ENCODE measurements at regions not wholly inside any gene's neighbourhood (a gene's known extent, or its start where the extent isn't known, plus 50 kb on each side); places are given as distances from the start of the nearest gene placed in this dataset.
"Not testable (repeated sequence)": the region's sequence is repeated elsewhere in the genome, so short reads cannot be mapped to it uniquely, and the experiment has no call there.

DNA sequence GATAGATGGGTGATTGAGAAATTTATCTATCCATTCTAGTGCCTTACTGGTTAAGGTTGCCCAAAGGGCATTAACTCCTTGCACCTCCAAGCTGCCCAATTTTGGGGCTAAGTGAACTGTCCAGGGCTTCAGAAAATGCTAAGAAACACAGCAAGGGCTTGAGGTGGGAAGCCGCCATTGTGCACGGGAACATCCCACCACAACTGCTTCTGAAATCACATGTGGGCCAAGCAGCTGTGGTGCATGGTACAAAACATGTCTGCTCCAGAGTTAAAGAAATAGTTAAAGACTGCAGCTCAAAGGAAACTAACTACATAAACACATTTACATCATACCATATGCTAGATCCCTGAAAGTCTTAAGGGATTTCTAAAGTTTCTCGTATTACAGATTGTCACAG is 144.3 kb upstream of the NDST3 start:
- no peak overlapping the region for H3K4me3 ChIP-seq
- H3K27ac ChIP-seq, result no peak overlapping the region
- H3K36me3 ChIP-seq, result no peaks in the 10 kb centered on the region
- no peaks in the 10 kb centered on the region for H3K9me3 ChIP-seq (replicated peaks)
- no peak for DNase-seq (ENCODE audit: low read depth in 1 of 2, low spot score in 2 of 2)
- H3K4me1 ChIP-seq (replicated peaks), result no peaks in the 10 kb centered on the region
- H3K27me3 ChIP-seq (replicated peaks), result no peaks in the 10 kb centered on the region

GRCh38 chr4:117893207-117893606 is 141.1 kb upstream of the NDST3 start:
- Histone ChIP-seq H3K4me1 (replicated peaks) (no peaks in the 10 kb centered on the region), H3K9me3 (replicated peaks) (no peaks in the 10 kb centered on the region), H3K27me3 (replicated peaks) (no peaks in the 10 kb centered on the region), H3K36me3 (no peaks in the 10 kb centered on the region), H3K4me3 (no peak overlapping the region), H3K27ac (no peak overlapping the region)
- no peak for DNase-seq (ENCODE audit: low read depth in 1 of 2, low spot score in 2 of 2)

- Histone ChIP-seq H3K27me3 (replicated peaks) (no peaks in the 10 kb centered on the region), H3K36me3 (no peaks in the 10 kb centered on the region), H3K27ac (no peak overlapping the region), H3K4me1 (replicated peaks) (no peaks in the 10 kb centered on the region), H3K9me3 (replicated peaks) (no peaks in the 10 kb centered on the region), H3K4me3 (no peak overlapping the region)
- DNase-seq (ENCODE audit: low read depth in 1 of 2, low spot score in 2 of 2), result no peak
Measured at GRCh38 chr4:117898496-117898895, 135.8 kb upstream of the NDST3 start.

DNA sequence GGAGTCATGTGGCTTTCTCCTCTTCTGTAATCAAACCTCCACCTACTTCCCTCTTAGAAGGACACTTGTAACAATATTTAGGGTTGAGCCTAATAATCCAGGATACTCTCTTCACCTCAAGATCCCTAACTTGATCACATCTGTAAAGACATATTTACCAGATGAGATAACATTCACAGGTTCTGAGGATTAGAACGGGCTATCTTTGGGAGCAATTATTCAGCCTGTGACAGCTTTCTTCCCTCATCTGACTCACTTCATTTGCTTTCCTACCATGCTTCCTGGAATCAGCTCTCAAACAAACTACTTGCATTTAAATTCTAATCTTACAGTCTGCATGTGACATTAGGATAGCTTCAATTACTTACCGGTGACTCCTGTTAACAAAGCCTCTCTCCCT is 133.5 kb upstream of the NDST3 start:
- Histone ChIP-seq H3K27ac (no peak overlapping the region), H3K4me1 (replicated peaks) (no peaks in the 10 kb centered on the region), H3K36me3 (no peaks in the 10 kb centered on the region), H3K4me3 (no peak overlapping the region), H3K9me3 (replicated peaks) (no peaks in the 10 kb centered on the region), H3K27me3 (replicated peaks) (no peaks in the 10 kb centered on the region)
- DNase-seq (ENCODE audit: low read depth in 1 of 2, low spot score in 2 of 2), result no peak

- H3K27me3 ChIP-seq (replicated peaks), result no peaks in the 10 kb centered on the region
- H3K36me3 ChIP-seq, result no peaks in the 10 kb centered on the region
- no peak overlapping the region for H3K27ac ChIP-seq
- no peak for DNase-seq (ENCODE audit: low read depth in 1 of 2, low spot score in 2 of 2)
- H3K9me3 ChIP-seq (replicated peaks), result no peaks in the 10 kb centered on the region
- H3K4me1 ChIP-seq (replicated peaks), result no peaks in the 10 kb centered on the region
- H3K4me3 ChIP-seq, result no peak overlapping the region
Measured at GRCh38 chr4:117907646-117908045, 126.6 kb upstream of the NDST3 start.

DNA sequence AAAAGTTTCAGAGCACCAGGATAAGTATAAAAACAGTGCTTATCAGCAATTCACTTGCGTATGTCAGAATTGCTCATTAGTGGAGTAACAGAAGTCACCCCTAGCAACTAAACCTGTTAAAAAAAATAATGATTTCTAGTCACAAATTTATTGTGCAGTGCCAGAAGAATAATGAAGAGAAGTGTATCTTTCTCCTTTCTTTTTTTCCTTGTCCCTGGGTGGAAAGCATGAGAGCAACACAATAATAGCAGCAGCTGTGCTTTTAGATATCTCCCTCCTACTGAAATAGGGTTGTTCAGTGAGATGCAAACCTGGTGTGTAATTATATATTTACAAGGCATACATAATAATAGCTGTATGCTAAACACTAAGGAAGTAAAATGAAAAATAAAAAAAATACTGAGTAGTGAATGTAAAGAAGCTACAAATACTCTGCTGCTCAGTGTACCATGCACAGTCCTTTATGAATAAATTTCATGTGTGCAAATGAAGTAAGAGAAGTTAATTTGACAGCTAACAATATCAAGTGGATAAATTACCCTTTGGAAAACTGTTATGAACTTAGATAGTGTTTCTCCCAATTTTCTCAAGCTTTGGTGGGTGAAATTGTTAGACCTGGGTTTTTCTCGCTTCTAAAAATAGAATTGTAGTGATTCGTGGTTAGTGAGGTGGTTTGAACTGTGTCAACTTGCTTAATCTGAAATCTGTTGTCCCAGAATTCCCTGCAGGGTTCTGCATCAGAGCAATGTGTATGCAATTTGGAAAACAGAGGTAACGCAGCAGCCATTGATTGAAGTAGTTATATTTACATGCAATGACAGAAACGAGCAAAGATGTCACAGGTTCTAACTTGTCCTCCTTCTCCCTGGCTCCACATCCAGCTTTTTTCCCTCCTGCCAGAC is 125.7 kb upstream of the NDST3 start:
- H3K27ac ChIP-seq, result no peak overlapping the region
- H3K9me3 ChIP-seq (replicated peaks), result no peaks in the 10 kb centered on the region
- no peak overlapping the region for H3K4me3 ChIP-seq

DNA sequence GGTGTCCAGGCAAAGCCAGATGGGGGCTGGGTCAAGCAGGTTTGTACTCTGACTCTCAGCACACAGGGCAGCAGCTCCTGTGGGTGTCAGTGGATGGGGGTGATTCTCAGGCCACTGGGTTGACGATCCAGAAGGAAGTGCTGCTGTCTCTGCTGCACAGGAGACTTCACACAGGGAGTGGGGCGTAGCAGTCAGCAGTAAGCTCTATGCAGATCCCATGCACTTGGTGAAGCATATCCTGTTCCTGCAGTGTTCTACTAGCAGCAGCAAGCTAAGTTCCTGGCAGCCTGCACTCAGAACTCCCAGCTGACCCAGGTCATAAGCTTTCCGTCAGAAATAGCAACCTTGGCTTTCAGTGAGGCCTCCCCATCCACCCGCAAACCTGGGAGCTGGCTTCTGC is 117.6 kb upstream of the NDST3 start:
- Histone ChIP-seq H3K9me3 (replicated peaks) (no peaks in the 10 kb centered on the region), H3K27ac (no peak overlapping the region), H3K36me3 (no peaks in the 10 kb centered on the region), H3K4me3 (no peak overlapping the region), H3K4me1 (replicated peaks) (no peaks in the 10 kb centered on the region), H3K27me3 (replicated peaks) (no peaks in the 10 kb centered on the region)
- no peak for DNase-seq (ENCODE audit: low read depth in 1 of 2, low spot score in 2 of 2)

More for the DNA sequence above, 125.7 kb upstream of the NDST3 start:
- no peaks in the 10 kb centered on the region for H3K4me1 ChIP-seq (replicated peaks)
- no peaks in the 10 kb centered on the region for H3K27me3 ChIP-seq (replicated peaks)
- no peak for DNase-seq (ENCODE audit: low read depth in 1 of 2, low spot score in 2 of 2)
- H3K36me3 ChIP-seq, result no peaks in the 10 kb centered on the region

DNA sequence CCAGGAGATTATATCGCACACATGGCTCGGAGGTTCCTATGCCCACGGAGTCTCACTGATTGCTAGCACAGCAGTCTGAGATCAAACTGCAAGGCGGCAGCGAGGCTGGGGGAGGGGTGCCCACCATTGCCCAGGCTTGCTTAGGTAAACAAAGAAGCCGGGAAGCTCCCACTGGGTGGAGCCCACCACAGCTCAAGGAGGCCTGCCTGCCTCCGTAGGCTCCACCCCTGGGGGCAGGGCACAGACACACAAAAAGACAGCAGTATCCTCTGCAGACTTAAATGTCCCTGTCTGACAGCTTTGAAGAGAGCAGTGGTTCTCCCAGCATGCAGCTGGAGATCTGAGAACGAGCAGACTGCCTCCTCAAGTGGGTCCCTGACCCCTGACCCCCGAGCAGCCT is 112.0 kb upstream of the NDST3 start:
- not testable (repeated sequence) for H3K27me3 ChIP-seq (replicated peaks); H3K27ac ChIP-seq; H3K4me3 ChIP-seq; DNase-seq (ENCODE audit: low read depth in 1 of 2, low spot score in 2 of 2); H3K9me3 ChIP-seq (replicated peaks); H3K4me1 ChIP-seq (replicated peaks); H3K36me3 ChIP-seq

DNA sequence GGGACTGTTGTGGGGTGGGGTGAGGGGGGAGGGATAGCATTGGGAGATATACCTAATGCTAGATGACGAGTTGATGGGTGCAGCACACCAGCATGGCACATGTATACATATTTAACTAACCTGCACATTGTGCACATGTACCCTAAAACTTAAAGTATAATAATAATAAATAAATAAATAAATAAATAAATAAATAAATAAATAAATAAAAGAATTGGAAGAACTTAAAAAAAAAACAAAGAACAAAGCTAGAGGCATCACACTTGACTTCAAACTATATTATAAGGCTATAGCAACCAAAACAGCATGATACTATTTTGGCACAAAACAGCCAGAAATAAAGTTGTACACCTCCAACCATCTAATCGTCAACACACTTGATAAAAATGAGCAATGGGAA is 106.5 kb upstream of the NDST3 start:
- H3K4me3 ChIP-seq, result not testable (repeated sequence)

GRCh38 chr4:117941611-117942010 is 92.7 kb upstream of the NDST3 start:
- H3K27me3 ChIP-seq (replicated peaks), result no peaks in the 10 kb centered on the region
- no peak overlapping the region for H3K4me3 ChIP-seq
- H3K9me3 ChIP-seq (replicated peaks), result no peaks in the 10 kb centered on the region
- DNase-seq (ENCODE audit: low read depth in 1 of 2, low spot score in 2 of 2), result no peak
- no peaks in the 10 kb centered on the region for H3K36me3 ChIP-seq
- H3K4me1 ChIP-seq (replicated peaks), result no peaks in the 10 kb centered on the region
- H3K27ac ChIP-seq, result no peak overlapping the region

More for the DNA sequence above, 106.5 kb upstream of the NDST3 start:
- not testable (repeated sequence) for H3K27ac ChIP-seq; H3K4me1 ChIP-seq (replicated peaks); H3K36me3 ChIP-seq; DNase-seq (ENCODE audit: low read depth in 1 of 2, low spot score in 2 of 2); H3K27me3 ChIP-seq (replicated peaks); H3K9me3 ChIP-seq (replicated peaks)

DNA sequence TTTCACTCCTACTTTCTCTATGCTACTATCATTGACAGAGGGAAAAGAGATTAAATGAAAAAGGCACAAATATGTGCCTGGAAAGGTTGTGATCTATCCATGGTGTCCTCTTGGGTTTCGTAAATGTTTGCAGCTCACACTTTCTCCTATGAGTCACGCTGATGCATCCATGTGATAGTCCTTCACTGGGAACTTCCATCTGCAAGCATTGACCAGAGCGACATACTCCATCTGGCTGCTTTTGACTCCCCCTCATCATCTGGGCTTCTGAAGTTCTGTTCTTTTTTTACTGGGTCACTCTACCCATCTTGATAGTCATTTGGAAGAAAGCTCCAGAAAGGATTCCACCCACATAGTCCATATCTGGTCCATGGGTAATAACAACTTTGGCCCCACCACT is 84.7 kb upstream of the NDST3 start:
- Histone ChIP-seq H3K27ac (no peak overlapping the region), H3K36me3 (no peaks in the 10 kb centered on the region), H3K27me3 (replicated peaks) (no peaks in the 10 kb centered on the region), H3K4me3 (no peak overlapping the region), H3K9me3 (replicated peaks) (no peaks in the 10 kb centered on the region), H3K4me1 (replicated peaks) (no peaks in the 10 kb centered on the region)
- no peak for DNase-seq (ENCODE audit: low read depth in 1 of 2, low spot score in 2 of 2)

DNA sequence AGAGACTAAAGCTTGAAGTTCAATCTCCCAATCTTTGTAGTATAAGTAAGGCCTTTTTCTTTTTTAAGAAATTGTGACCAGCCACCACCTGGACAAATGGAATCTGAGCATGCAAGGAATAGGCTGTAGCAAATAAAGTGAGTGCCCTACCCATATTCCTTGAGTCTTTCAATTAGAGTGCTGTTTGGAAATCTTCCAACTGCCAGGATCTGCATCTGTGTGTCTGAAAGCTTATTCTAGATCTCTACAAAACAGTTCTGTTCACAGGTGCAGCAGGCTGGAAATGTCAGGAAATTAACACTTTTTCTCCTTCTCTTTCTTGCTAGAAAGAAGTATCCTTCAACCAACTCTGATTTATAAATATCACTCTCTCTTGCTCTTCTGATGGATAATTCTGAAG is 76.7 kb upstream of the NDST3 start:
- Histone ChIP-seq H3K4me3 (no peak overlapping the region), H3K36me3 (no peaks in the 10 kb centered on the region), H3K27ac (no peak overlapping the region), H3K9me3 (replicated peaks) (no peaks in the 10 kb centered on the region), H3K27me3 (replicated peaks) (no peaks in the 10 kb centered on the region), H3K4me1 (replicated peaks) (no peaks in the 10 kb centered on the region)
- DNase-seq (ENCODE audit: low read depth in 1 of 2, low spot score in 2 of 2), result no peak

GRCh38 chr4:117965622-117966021 is 68.7 kb upstream of the NDST3 start:
- no peak overlapping the region for H3K4me3 ChIP-seq

GRCh38 chr4:117968606-117969005 is 65.7 kb upstream of the NDST3 start:
- H3K4me1 ChIP-seq (replicated peaks), result no peaks in the 10 kb centered on the region
- H3K4me3 ChIP-seq, result no peak overlapping the region
- H3K27ac ChIP-seq, result no peak overlapping the region
- DNase-seq (ENCODE audit: low read depth in 1 of 2, low spot score in 2 of 2), result no peak
- H3K36me3 ChIP-seq, result no peaks in the 10 kb centered on the region
- no peaks in the 10 kb centered on the region for H3K9me3 ChIP-seq (replicated peaks)
- H3K27me3 ChIP-seq (replicated peaks), result no peaks in the 10 kb centered on the region

More at GRCh38 chr4:117965622-117966021, 68.7 kb upstream of the NDST3 start:
- Histone ChIP-seq H3K36me3 (no peaks in the 10 kb centered on the region), H3K4me1 (replicated peaks) (no peaks in the 10 kb centered on the region), H3K27me3 (replicated peaks) (no peaks in the 10 kb centered on the region), H3K27ac (no peak overlapping the region), H3K9me3 (replicated peaks) (no peaks in the 10 kb centered on the region)
- no peak for DNase-seq (ENCODE audit: low read depth in 1 of 2, low spot score in 2 of 2)

GRCh38 chr4:117971403-117971802 is 62.9 kb upstream of the NDST3 start:
- no peak for DNase-seq (ENCODE audit: low read depth in 1 of 2, low spot score in 2 of 2)
- no peaks in the 10 kb centered on the region for H3K36me3 ChIP-seq
- H3K27ac ChIP-seq, result no peak overlapping the region
- no peaks in the 10 kb centered on the region for H3K27me3 ChIP-seq (replicated peaks)
- H3K9me3 ChIP-seq (replicated peaks), result no peaks in the 10 kb centered on the region
- H3K4me1 ChIP-seq (replicated peaks), result no peaks in the 10 kb centered on the region
- H3K4me3 ChIP-seq, result no peak overlapping the region
